ENCODE measurements at regions not wholly inside any gene's neighbourhood (a gene's known extent, or its start where the extent isn't known, plus 50 kb on each side); places are given as distances from the start of the nearest gene placed in this dataset.

DNA sequence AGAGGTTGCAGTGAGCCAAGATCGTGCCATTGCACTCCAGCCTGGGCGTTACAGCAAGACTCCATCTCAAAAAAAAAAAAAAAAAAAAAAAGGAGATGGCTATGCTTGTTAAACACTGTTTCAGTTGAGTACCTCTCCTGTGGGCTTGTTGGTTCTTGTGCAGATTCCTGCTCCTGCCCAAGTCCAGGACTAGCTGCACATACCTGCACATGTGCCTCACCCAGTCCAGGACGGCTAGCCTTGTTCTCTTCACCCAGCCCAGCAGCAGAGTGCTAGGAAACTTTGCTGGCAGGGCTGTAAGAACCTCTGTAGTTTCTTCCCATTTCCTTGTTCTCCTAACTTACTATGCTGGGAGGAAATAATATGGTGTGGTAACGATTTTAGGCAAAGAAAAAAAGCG lies 234.1 kb upstream of the DMRT1 start:
- TF ChIP-seq, protein P1, sequence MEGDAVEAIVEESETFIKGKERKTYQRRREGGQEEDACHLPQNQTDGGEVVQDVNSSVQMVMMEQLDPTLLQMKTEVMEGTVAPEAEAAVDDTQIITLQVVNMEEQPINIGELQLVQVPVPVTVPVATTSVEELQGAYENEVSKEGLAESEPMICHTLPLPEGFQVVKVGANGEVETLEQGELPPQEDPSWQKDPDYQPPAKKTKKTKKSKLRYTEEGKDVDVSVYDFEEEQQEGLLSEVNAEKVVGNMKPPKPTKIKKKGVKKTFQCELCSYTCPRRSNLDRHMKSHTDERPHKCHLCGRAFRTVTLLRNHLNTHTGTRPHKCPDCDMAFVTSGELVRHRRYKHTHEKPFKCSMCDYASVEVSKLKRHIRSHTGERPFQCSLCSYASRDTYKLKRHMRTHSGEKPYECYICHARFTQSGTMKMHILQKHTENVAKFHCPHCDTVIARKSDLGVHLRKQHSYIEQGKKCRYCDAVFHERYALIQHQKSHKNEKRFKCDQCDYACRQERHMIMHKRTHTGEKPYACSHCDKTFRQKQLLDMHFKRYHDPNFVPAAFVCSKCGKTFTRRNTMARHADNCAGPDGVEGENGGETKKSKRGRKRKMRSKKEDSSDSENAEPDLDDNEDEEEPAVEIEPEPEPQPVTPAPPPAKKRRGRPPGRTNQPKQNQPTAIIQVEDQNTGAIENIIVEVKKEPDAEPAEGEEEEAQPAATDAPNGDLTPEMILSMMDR (conservative IDR thresholded peaks at IDR 0.05; ENCODE audit: low read length), result no peak
- no peak for TF ChIP-seq EZH2phosphoT487 (IDR thresholded peaks at IDR 0.05; ENCODE audit: borderline replicate concordance, low read depth, low read length)

All from OCI-LY7 (cell line).